Fibroblast of pulmonary artery (primary cell): ENCODE measurements at regions not wholly inside any gene's neighbourhood (a gene's known extent, or its start where the extent isn't known, plus 50 kb on each side); places are given as distances from the start of the nearest gene placed in this dataset.
A peak's percentile ranks its signal among the peaks of the same experiment; 100 is the strongest.
"Not testable (repeated sequence)": the region's sequence is repeated elsewhere in the genome, so short reads cannot be mapped to it uniquely, and the experiment has no call there.

Experiments used
- DNase-seq: peaks from one replicate; pipeline ENCODE4 v3.0.0-alpha.2; 2010; ENCODE audit warnings: low read depth
- H3K4me3 ChIP-seq: replicated peaks from 2 replicates; pipeline ENCODE4 v1.5.1; 2011; ENCODE audit warnings: low read depth, mild to moderate bottlenecking, control low read depth, low read length, moderate library complexity
- CTCF ChIP-seq: IDR thresholded peaks from 2 replicates; pipeline ENCODE4 v1.5.1; 2011; ENCODE audit warnings: mild to moderate bottlenecking, control low read depth, low read length, inconsistent platforms; ENCODE audit errors: missing control alignments

DNA sequence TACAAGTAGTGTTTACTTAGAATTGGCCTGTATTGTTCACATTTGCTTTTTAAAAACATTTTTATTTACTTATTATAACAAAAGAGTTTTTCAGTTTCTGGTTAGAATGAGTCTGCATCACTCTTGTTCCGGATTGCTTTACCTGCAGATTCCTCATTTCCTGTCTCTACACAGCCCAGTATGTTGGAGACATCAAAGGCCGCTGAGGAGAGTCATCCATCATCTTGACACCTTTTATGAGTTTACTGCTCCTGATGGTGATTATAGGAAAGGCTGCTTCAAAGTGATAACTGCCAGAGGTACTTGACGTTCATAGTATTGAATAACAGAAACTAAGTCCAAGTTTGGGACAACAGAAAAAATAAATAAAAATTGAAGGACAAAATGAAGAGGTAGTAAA, 490.5 kb upstream of the CA10 start:
- DNase-seq: no peak
- TF ChIP-seq CTCF: no peak
- no peak overlapping the region for H3K4me3 ChIP-seq

GRCh38 chr17:52647411-52647810, 488.9 kb upstream of the CA10 start:
- no peak for TF ChIP-seq CTCF
- no peak overlapping the region for H3K4me3 ChIP-seq

GRCh38 chr17:52636443-52636842, 477.9 kb upstream of the CA10 start:
- TF ChIP-seq CTCF: no peak
- no peak overlapping the region for H3K4me3 ChIP-seq
- no peak for DNase-seq

More at GRCh38 chr17:52647411-52647810, 488.9 kb upstream of the CA10 start:
- DNase-seq: no peak

- peak; percentile 1 for DNase-seq
- TF ChIP-seq CTCF: no peak
- H3K4me3 ChIP-seq: no peak overlapping the region
Measured at GRCh38 chr17:52606590-52606989, 448.1 kb upstream of the CA10 start.

- DNase-seq: peak; percentile 73
- no peak for TF ChIP-seq CTCF
- no peak overlapping the region for H3K4me3 ChIP-seq
Measured at GRCh38 chr17:52606098-52606497, 447.6 kb upstream of the CA10 start.

GRCh38 chr17:52604105-52604504, 445.6 kb upstream of the CA10 start:
- peak; percentile 4 for DNase-seq
- TF ChIP-seq CTCF: no peak
- H3K4me3 ChIP-seq: no peak overlapping the region

DNA sequence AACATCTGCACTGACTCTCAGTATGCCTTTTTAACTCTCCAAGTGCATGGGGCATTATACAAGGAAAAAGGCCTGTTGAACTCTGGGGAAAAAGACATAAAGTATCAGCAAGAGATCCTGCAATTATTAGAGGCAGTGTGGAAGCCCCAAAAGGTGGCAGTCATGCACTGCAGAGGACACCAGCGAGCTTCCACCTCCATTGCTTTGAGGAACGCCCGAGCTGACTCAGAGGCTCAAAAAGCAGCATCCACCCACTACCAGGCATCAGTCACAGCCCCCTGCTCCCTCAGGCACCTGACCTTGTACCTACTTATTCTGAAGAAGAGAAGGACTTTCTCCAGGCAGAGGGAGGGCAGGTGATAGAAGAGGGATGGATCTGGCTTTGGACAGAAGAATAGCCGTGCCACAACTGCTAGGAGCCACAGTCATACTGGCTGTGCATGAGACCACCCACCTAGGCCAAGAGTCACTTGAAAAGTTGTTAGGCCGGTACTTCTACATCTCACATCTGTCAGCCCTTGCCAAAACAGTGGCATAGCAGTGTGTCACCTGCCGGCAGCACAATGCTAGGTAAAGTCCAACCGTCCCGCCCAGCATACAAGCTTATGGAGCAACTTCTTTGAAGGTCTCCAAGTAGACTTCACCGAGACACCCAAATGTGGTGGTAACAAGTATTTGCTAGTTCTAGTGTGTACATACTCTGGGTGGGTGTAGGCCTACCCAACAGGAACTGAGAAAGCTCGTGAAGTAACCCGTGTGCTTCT, 439.1 kb upstream of the CA10 start:
- peak; percentile 2 for TF ChIP-seq CTCF
- DNase-seq: peak; percentile 9
- not testable (repeated sequence) for H3K4me3 ChIP-seq
